LNCAP (cell line): ENCODE measurements at regions not wholly inside any gene's neighbourhood (a gene's known extent, or its start where the extent isn't known, plus 50 kb on each side); places are given as distances from the start of the nearest gene placed in this dataset.

Experiments
- CTCF ChIP-seq: fragments of 450-650 bp; IDR thresholded peaks from 2 replicates; pipeline ENCODE4 v1.5.1; 2017; ENCODE audit warnings: mild to moderate bottlenecking

GRCh38 chrX:39016556-39016955, 215.3 kb downstream of the MID1IP1 start:
- TF ChIP-seq CTCF: no peak

DNA sequence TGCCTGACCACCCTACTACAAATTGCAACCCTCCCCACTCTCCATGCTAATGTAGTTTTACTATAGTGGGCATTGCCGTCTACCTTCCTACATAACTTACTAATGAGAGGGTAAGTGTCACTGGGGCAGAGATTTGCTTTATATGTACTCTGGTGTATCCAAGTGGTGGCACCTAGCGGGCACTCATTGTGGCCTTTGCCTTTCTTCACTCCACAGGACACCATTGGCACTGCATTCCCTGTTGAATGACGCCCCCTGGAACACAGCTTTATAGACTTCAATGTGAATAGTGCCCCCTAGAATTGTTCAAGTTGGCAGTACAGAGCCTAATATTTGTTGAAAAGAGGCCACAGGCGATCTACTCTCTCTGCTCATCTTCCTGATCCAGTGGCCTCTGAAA, 215.8 kb downstream of the MID1IP1 start:
- no peak for TF ChIP-seq CTCF

DNA sequence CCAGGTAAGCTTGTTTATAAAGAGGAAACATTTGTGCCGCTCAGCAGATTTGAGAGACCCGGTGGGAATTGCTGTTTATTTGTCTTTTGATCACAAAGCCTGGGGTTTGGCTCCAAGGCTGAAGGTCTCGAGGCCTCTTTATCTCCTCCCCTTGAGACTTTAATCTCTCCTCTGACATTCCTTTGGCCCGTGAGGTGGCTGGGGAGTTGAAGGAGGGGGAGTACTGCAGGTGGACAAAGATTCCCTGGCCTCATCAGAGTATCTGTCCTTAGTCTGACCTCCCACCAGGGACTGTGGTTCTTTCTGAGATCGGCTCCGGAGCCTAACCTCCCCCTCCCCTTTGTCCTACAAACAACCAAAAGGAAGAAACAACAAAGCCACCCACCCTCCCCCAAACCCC, 216.5 kb downstream of the MID1IP1 start:
- no peak for TF ChIP-seq CTCF

GRCh38 chrX:39018541-39018940, 217.3 kb downstream of the MID1IP1 start:
- TF ChIP-seq CTCF: no peak

DNA sequence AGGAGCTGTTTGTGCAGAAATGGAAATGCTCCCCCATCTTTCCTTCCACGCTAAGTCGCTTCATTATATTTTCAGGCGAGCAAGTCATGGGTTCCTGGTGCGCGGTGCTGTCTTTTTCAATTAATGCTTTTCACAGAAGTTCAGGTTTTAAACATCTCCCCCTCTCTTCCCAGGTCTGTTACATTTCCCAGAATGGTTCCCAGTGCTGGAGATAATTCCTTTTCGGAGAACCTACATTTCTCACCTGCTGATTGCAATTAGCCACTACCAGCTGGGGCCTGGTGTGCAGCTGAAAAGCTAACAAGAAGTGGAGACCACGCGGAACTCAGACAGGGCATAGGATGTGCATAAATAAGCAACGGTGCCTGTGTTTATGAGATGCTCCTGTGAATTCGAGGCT, 217.8 kb downstream of the MID1IP1 start:
- no peak for TF ChIP-seq CTCF

- no peak for TF ChIP-seq CTCF
Measured at GRCh38 chrX:39020051-39020669, 218.9 kb downstream of the MID1IP1 start.

DNA sequence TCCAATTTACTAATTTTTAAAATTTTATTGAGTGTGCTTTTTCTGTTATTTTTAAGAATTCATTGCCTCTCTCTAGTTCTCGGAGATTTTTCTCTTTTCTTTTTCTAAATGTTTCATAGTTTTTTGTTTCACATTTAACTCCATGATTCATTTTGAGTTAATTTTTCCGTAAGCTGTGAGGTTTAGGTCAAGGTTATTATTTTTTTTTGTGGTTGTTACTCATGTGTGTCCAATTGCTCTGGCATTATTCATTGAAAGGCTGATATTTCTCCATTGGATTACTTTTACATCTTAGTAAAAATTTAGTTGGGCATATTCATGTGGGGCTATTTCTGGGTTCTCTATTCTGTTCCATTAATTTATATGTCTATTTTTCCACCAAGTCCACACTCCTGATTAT, 220.8 kb downstream of the MID1IP1 start:
- TF ChIP-seq CTCF: no peak

DNA sequence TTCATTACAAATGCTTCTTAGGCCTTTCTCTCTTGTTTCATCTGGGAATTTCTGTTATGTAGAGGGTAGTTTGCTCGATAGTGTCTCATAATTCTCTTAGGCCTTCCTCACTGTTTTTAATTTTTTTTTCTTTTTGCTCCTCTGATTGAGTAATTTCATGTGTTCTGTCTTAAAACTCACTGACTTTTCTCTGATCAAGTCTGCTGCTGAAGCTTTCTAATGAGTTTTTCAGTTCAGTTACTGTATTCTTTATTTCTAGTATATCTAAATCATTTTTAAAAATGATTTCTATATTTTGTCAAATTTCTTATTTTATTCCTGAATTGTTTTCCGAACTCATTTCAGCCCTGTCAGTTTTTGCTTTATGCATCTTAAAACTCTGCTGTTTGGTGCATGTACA, 228.0 kb downstream of the MID1IP1 start:
- no peak for TF ChIP-seq CTCF
